Retinal pigment epithelial cell (primary cell): ENCODE measurements at regions not wholly inside any gene's neighbourhood (a gene's known extent, or its start where the extent isn't known, plus 50 kb on each side); places are given as distances from the start of the nearest gene placed in this dataset.

Experiments
- DNase-seq: peaks from one replicate; pipeline ENCODE4 v3.0.0-alpha.2; 2010; ENCODE audit warnings: low read depth
- H3K4me3 ChIP-seq: 2 replicates; pipeline ENCODE4 v1.5.1; 2011; ENCODE audit warnings: mild to moderate bottlenecking, low read length, control low read depth, moderate library complexity
- TF ChIP-seq, protein P1 (sequence below): conservative IDR thresholded peaks from 2 replicates; pipeline ENCODE4 v1.5.1; 2011; ENCODE audit warnings: low read depth, low read length, control low read depth, inconsistent platforms

DNA sequence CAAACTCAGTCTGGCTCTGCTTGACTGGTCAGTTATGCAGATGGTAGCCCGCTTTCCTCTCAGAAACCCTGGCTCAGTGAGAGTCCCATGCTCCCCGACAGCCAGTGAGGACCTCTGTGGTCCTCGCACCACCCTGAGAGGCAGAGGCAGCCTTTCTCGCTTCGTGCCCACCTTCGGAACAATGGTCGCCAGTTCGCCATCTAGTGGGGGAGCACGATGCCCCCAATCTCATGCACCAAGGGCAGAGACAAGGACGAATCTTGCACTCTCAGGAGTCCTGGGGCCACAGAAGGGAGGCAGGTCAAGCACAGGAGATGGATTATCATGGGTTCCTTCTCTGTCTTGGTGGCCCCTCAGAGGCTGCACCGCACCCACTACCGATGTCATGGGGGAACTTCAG lies 75.2 kb downstream of the RHCG start:
- TF ChIP-seq, protein P1, sequence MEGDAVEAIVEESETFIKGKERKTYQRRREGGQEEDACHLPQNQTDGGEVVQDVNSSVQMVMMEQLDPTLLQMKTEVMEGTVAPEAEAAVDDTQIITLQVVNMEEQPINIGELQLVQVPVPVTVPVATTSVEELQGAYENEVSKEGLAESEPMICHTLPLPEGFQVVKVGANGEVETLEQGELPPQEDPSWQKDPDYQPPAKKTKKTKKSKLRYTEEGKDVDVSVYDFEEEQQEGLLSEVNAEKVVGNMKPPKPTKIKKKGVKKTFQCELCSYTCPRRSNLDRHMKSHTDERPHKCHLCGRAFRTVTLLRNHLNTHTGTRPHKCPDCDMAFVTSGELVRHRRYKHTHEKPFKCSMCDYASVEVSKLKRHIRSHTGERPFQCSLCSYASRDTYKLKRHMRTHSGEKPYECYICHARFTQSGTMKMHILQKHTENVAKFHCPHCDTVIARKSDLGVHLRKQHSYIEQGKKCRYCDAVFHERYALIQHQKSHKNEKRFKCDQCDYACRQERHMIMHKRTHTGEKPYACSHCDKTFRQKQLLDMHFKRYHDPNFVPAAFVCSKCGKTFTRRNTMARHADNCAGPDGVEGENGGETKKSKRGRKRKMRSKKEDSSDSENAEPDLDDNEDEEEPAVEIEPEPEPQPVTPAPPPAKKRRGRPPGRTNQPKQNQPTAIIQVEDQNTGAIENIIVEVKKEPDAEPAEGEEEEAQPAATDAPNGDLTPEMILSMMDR = peak; percentile 5
- no peak overlapping the region for H3K4me3 ChIP-seq
- DNase-seq = no peak

DNA sequence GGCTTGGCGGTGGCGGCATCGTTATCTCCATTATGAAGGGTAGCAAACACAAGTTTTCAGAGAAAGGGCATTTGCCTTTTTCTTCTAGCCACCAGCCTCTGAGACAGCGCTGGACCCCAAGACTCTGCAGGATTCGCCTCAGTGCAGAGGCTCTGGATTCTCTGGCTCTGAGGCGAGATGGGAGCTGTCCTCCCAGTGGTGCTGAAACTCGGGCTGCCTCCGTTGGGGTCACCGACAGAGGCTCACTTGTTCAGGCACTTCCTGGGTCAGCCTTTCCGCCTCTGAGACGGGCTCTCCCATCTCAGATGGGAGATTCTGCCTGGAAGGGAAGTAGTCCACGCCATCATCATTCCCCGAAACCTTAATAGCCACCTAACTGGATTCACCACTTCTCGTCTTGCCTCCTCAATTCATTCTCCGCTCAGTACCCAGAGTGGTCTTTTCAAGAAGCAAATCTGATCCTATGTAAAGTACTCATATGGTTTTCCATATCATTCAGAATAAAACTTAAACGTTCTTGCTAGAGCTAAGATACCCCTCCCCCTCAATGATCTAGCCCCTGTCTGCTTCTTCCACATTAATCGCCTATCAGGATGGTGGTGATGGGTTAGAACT lies 76.9 kb downstream of the RHCG start:
- DNase-seq = no peak
- TF ChIP-seq, protein P1 = no peak
- no peak overlapping the region for H3K4me3 ChIP-seq

DNA sequence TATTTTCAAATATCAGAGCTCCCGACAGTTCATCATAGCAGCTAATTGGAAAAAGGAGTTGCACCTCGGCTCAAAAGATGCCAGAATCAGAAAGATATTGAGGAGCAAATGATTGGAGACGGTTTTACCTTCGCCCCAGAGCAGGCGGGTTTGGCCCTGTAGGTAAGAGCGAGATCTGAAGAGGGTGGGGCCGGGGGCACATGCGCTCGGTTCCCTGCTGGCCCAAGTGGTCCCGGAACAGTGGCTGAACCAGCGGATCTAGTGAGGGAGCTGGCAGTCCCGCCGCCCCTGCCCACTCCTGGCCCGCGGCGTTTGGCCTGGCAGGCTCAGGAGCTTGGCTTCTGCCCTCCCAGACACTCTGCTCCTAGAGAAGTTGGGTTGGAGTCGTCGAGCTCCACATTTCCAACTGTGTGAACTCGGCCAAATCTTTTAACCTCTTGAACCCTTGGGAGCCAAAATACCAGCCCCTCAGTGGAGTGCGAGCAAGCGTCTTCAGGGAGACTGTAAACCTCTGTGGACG lies 79.1 kb downstream of the RHCG start:
- no peak for DNase-seq
- no peak overlapping the region for H3K4me3 ChIP-seq
- TF ChIP-seq, protein P1 = no peak

DNA sequence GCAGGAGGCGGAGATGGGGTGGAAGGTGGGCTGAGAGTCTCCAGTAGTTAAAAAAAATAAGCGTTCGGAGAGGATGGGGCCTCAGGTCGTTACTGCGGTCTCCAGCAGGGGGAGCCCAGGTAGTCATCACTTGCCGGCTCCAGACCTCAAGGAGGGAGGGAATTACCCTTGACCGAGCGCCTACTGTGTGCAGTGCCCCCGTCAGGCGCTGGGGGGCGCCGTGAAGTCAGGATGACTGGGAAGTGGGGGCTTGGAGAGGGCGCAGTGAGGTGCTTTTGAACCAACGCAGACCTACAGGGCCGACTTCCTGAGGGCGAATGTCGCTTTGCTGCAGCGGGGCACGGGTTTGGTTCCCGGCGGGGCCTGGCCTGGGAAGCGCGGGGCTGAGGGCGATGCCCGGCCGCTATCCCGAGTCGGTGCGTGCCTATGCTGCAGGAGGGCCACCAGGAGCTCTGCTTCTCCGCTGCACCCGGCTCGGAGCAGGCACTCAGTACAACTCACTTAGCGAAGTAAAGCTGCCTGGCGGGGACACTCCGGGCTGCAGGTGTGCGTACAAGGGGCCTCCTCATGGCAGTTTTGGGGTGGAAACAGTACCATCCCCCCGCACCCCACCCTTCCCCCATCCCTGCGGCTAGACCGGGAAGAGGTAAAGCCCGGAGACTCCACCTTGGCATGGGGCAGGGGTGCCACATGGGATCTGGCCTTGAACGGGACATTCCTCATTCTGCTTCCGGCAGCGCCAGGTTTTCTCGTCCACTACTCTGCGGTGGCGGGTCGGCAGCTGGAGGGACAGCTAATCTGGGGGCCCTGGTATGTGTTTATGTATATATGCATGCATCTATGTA lies 79.8 kb downstream of the RHCG start:
- TF ChIP-seq, protein P1 = peak; percentile 94
- DNase-seq = peak; percentile 15
- H3K4me3 ChIP-seq = no peak overlapping the region

DNA sequence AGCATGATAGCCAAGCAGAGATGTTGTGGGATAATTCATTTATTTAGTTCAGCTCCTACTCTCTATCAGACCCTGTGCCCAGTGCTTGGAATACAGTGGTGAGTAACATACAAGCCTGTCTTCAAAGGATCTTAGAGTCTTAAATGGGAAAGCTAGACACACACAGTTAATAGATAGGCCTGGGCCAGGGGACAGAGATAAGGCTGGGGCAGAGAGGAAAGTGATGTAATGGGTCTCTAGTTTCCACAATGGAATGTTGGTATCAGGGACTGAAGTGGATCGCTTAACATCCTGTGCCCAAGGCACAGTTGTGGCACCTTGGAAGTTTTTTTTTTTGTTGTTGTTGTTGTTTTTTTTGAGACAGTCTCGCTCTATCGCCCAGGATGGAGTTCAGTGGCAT lies 79.9 kb upstream of the POLG start:
- no peak for DNase-seq
- TF ChIP-seq, protein P1 = no peak
- no peak overlapping the region for H3K4me3 ChIP-seq

DNA sequence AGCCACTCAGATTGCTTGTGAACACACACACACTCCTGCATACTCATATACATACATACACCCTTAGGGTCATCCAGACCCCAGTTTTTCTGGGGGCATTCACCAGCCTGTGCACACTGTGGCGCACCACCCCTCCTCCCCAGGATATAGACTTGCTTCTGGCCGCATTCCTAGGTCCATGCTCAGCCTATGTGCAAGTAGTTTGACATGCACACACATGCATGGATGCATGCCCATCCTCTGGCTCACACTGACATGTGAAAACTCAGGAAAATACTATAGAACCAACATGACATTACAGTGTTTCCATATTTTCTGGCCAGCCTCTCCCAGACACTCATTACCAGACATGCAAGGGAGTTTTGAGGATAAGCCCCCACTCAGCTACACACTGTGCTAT lies 79.3 kb upstream of the POLG start:
- H3K4me3 ChIP-seq = no peak overlapping the region
- DNase-seq = no peak
- TF ChIP-seq, protein P1 = no peak
